Astrocyte of the cerebellum (primary cell): ENCODE measurements at regions not wholly inside any gene's neighbourhood (a gene's known extent, or its start where the extent isn't known, plus 50 kb on each side); places are given as distances from the start of the nearest gene placed in this dataset.
"Not testable (repeated sequence)": the region's sequence is repeated elsewhere in the genome, so short reads cannot be mapped to it uniquely, and the experiment has no call there.

Experiments used
- DNase-seq: peaks from one replicate; pipeline ENCODE4 v3.0.0-alpha.2; 2011; ENCODE audit warnings: low read depth
- H3K4me3 ChIP-seq: 2 replicates; pipeline ENCODE4 v1.5.1; 2011; ENCODE audit warnings: mild to moderate bottlenecking, low read depth, low read length, moderate library complexity
- CTCF ChIP-seq: IDR thresholded peaks from 2 replicates; pipeline ENCODE4 v1.5.1; 2012; ENCODE audit warnings: low read length, low read depth, moderate library complexity, mild to moderate bottlenecking; ENCODE audit errors: missing control alignments
- in situ Hi-C: cut with HindIII; loops from 2 replicates; pipeline ENCODE4 v1.10.0; 2017; ENCODE audit warnings: low sequenced_read_pairs

GRCh38 chr16:7888411-7888810 lies 555.8 kb downstream of the RBFOX1 start:
- no peak for TF ChIP-seq CTCF
- in situ Hi-C loops: no loop called here
- no peak for DNase-seq
- no peak overlapping the region for H3K4me3 ChIP-seq

- TF ChIP-seq CTCF: no peak
- in situ Hi-C loops: no loop called here
- no peak for DNase-seq
- H3K4me3 ChIP-seq: no peak overlapping the region
Observed at GRCh38 chr16:7887316-7887715, 554.7 kb downstream of the RBFOX1 start.

GRCh38 chr16:7871979-7872378 lies 539.3 kb downstream of the RBFOX1 start:
- DNase-seq: no peak
- no peak overlapping the region for H3K4me3 ChIP-seq
- TF ChIP-seq CTCF: no peak
- in situ Hi-C loops: no loop called here

- in situ Hi-C loops: no loop called here
- no peak for TF ChIP-seq CTCF
- no peak for DNase-seq
- H3K4me3 ChIP-seq: no peak overlapping the region
Observed at GRCh38 chr16:7871371-7871770, 538.7 kb downstream of the RBFOX1 start.

GRCh38 chr16:7867831-7868230 lies 535.2 kb downstream of the RBFOX1 start:
- no peak for TF ChIP-seq CTCF
- in situ Hi-C loops: loop anchor here (5.0 kb wide), 1 partner anchor 41 kb away; no protein-coding TSS in a partner anchor
- DNase-seq: no peak
- H3K4me3 ChIP-seq: no peak overlapping the region

- no peak for TF ChIP-seq CTCF
- in situ Hi-C loops: loop anchor here (5.0 kb wide), 1 partner anchor 39 kb away; no protein-coding TSS in a partner anchor
- no peak overlapping the region for H3K4me3 ChIP-seq
- no peak for DNase-seq
Observed at GRCh38 chr16:7866144-7866543, 533.5 kb downstream of the RBFOX1 start.

- H3K4me3 ChIP-seq: not testable (repeated sequence)
Observed at GRCh38 chr16:7865393-7865792, 532.7 kb downstream of the RBFOX1 start.

More at GRCh38 chr16:7865393-7865792, 532.7 kb downstream of the RBFOX1 start:
- in situ Hi-C loops: loop anchor here (5.0 kb wide), 1 partner anchor 38 kb away; no protein-coding TSS in a partner anchor
- not testable (repeated sequence) for DNase-seq
